HG02973 (cell line): ENCODE measurements at regions not wholly inside any gene's neighbourhood (a gene's known extent, or its start where the extent isn't known, plus 50 kb on each side); places are given as distances from the start of the nearest gene placed in this dataset.

ENCODE experiments used
- ATAC-seq: cut with Tn5 transposase; IDR thresholded peaks from one replicate; pipeline ENCODE4 v1.9.1; 2021; ENCODE audit warnings: moderate library complexity; ENCODE audit not compliant: unreplicated experiment

DNA sequence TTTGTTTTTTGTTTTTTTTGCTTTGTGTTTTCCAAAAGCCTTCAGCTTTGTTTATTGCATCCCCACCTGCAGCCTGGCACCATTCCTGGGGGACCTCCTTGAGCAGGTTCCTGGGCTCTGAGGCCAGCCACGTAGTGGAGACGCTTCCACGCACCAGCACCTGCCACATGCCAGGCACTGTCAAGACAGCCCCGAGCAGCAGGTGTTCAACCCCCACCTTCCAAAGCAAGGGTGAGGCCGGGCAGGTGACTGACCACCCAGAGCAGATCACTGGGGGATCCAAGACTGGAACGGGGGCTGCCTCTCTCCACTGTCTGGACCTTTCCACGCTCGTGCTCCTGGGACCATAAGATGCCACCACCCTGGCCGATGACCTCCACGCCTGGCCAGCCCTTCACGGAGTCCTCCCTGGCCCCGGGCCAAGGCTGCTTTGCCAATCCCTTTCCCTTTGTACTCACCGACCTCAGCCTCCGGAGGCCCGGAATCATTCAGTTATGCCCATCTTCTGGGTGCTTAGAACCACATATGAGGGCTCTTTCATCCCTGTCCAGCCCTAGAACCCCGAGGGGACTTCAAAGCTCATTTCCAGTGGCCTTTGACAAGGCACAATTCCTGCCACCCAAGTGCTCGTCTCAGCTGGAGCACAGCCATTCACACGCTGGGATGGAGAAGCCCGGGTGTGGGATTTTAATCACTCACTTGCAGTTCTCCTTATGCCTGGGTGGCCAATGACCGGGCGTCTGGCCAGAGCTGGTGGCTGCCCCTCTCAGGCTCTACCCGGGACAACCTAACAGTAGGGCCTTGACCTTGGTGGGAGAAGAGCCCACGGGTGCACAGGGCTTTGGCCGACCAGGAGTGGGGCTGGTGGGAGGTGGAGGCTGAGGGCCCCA, 330.8 kb downstream of the NPHP4 start:
- no peak for ATAC-seq

DNA sequence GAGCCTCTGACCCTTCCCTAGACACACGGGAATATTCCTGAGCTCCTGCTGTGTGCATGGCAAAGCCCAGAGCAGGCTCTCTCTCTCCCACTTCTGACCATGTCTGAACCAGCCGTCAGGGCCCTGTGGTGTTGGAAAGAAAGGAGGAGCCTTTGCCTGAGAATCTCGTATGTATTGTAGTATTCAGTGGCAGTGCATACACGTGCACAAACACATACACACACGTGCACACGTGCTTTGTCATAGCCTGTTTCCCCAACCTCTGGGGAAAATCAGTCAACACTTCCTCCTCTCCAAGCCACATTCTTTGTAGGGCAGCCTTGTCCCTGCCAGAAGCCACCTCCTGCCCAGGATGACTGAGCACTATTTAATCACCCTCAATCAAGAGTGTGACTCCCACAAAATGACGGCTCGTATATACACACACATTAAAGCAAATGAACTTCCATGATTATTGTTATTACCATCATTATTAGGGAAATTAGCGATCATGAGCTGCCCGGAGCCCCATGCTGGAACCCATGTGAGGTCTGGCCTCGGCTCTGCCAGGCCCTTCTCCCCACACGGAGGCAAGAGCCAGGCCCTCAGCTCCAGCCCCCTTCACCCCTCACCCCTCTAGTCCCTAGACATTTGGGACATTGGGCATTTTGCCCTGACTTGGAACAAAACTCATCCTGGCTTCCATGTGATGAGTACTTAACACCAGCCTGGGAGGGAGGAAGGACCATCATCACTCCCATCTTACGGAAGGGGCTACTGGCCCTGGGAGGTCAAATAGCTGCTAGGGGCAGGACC, 331.9 kb downstream of the NPHP4 start:
- no peak for ATAC-seq

DNA sequence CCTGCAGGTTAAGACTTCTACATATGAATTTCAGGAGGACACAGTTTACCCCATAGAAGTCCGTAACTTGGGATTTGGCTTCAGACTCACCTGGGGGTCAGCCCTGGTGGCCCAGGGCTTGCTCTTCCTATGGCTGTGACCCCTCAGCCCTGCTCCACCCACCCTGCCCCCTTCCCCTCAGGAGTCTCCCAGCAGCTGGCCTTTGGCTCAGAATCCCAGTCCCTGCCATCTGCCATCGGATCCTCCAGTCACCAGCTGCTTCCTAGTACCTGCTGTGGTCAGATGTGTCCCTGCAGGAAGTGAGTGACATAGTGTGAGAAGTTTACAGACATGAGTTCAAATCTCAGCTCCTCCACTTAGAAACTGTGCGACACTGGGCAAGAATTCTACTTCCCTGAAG, 332.6 kb downstream of the NPHP4 start:
- ATAC-seq = no peak

DNA sequence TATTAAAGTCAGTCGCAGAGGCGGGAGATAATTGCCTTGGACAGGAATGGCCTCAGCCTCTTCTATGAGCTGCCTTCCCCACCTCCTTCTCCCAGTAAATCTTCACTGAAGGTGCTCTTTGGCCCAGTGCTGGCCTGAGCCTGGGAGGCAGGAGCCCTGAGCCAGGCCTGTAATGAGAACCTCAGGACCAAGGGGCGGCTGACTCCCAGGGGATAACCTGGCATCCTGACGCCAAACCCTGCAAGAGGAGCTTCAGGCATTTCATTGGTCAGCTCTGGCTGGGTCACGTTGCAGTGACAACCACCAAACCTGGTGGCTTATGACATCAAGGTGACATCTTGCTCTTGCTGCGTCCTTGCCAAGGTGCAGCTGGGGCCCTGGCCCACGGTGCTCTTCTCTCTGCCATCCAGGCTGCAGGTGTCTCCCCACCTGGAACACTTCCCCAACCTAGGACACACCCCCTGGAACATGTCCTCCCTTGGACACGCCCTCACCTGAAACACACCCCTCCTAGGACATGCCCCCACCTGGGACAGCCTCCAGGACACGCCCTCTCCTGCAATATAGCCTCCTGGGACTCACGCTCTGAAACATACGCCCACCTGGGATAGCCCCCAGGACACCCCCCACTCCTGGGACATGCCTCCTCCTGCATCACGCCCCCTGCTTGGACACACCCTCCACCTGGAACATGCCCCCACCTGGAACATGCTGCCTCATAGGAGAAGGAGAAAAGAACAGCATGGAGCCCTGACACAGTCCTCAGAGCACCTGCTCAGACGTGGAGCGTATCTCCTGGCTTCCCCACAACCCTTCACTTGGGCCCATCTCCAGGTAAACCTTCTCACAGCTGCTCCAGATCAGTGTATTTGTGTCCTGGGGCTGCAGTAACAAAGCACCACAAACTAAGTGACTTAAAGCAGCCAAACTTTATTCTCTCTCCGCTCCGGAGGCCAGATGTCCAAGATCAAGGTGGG, 333.6 kb downstream of the NPHP4 start:
- no peak for ATAC-seq

DNA sequence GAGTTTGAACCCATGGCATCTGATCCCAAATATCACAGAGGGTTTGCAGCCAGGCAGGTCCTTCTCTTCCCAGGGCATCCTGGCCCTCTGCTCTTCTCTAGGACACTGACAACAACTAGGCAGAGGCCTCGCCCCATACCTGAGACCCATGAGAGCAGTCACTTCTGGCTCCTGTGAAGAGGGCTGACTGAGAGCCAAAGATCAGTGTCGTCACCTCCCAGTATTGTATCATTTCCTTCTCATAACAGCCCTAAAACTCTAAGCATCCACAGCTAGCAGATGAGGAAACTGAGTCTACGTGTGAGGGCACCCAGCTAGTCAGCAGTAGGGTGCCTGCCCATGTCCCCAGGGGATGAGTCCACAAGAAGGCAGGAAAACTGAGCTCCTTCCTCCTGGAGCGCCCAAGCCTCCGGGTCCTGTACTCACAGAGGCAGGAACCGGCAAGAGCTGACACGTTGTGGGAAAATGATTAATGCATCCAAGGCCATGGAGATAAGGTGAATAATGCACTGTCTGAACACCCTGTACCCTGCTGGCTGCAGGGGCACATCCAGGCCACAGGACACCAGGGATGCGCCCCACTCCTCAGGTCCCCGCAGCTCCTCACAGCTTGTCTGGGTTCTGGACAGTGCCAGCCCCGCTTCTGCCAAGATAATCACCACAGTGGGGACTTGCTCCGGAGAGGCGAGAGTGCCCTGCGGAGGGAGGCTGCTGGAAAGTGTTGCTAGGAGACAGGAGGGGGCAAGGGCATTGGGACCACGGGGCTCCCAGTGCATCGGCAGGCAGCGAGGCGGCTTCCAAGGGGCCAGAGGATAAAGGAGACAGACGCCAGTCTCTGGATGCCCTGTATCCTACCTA, 340.0 kb downstream of the NPHP4 start:
- ATAC-seq = no peak

DNA sequence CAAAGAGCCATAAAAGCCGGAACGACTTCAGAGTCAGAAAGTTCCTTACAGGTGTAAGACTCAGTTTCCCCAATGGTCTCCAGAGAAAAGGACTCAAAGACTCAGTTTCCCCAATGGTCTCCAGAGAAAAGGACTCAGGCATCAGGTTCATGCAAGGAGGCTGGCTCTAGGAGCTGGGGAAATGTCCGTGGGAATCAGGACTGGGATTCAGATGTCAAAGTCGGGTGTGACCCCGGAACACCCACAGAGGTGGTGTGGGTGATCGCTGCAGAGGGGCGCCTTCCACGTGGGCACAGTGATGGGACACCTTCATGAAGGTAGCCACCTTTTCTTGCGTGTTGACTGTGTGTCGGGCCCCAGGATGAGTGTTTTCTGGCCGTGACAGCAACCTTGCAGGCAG, 340.8 kb downstream of the NPHP4 start:
- ATAC-seq = no peak

DNA sequence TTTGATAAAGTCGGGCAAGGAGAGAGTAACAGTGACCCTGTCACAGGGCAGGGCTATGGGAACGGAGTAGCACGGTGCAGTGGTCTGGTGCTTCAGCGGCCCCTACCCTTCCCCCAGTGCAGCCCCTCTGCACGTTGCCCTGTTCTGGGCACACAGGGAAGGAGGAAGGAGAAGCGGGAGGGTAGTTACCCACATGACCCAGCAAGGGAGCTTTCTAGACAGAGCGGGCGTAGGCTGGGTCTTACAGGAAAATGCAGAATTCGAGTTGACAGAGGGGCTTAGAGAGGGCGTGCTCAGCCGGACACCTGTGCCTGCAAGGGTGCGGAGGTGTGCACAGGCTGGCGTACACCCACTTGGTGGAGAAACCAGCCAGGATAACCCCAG, 341.2 kb downstream of the NPHP4 start:
- ATAC-seq = no peak

DNA sequence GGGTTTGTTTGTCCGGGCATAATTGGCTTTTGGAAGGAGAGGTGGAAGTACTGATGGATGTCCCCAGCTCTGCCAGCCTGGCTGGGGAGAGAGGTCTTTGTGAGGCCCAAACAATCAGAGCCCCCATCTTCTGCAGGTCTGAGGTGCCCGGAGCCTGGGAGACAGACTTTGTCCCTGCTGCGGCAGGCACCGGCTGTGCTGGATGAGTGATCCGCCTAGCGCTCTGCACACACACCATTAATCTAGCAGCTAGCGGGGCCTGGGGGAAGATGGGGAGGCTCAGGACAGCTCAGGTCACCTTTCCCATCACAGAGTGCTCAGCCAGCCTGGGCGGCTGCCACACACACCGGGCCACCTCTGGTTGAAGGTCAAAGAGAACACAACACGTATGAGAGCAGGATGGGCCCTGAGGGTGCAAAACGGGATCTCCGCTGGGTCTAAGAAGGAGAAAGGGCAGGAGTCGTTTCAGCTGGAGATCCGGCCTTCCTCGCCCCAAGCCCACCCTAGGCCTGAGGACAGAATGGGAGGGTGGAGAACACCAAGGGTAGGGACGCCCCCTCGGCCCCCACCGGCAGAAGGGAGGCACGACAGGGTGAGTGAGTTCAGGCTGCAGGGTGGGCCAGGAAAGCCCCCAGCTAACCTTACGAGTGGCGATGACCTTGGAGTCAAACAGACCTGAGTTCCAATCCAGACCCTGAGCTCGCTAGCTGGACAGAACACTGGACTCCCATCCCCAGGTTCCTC, 341.8 kb downstream of the NPHP4 start:
- ATAC-seq = no peak

DNA sequence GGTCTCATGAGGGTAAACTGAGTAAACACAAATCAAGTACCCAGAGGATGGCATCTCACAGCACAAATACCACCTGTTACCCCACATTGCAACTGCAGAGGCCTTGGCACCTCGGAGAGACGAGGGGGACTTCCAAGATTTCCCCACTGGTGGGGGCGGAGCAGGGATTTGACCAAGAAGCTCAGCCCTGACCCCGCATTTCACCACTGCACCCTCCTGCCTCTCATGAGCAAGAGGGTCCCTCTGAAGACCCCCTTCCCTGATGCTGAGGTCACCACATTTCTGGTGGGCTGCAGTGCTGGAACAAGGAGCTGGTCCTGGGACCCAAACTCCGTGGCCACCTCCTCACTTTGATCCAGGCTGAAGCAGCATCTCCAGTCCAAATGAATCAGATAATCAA, 342.4 kb downstream of the NPHP4 start:
- no peak for ATAC-seq

DNA sequence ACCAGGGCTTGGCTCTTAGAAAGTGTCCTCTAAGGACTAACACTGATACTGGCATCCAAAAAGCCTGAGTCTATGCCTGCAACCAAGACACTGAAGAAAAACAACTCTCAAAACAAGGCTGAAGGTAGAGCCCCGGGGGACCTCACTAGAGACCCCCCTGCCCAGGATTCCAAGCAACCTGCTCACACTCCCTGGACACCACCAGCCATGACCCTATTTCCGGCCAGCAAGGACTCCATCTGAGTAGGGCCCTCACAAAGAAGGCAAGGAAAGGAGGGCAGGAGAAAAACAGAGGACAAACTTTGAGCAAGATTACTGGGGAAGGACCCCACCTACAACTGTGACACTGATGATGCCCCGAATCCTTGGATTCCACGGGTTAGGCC, 343.1 kb downstream of the NPHP4 start:
- ATAC-seq = no peak

DNA sequence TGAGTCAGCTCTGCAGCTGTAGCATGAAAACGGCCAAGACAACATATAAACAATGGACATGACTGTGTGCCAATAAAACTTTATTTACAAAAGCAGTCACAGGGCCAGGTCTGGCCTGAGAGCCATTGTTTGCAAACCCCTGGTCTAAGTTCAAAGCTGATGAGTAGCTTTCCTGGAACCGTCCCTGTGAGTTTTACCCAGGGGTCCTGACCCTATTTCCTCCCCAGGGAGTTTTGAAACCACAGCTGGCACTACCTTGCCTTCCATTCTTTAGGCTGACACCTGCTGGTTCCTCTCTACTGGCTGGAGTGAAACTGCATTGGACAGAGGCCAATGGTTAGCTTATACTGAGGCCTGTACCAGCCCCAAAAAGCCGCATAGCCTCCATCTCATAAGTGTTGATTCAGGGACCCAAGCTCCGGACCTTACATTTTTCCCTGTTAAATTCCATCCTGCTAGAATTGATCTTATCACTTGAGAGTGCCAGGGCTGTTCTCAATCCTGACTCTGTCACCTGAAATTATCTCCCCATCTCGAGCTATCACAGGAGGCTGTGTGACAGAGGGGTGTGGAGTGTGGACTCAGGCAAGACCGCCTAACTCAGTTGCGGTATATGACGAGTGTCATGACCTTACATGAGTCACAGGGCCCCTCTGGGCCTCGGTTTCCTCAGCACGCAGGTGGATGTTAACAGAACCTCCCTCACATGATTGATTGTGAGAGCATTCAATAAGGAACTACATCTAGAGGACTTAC, 343.6 kb downstream of the NPHP4 start:
- no peak for ATAC-seq

DNA sequence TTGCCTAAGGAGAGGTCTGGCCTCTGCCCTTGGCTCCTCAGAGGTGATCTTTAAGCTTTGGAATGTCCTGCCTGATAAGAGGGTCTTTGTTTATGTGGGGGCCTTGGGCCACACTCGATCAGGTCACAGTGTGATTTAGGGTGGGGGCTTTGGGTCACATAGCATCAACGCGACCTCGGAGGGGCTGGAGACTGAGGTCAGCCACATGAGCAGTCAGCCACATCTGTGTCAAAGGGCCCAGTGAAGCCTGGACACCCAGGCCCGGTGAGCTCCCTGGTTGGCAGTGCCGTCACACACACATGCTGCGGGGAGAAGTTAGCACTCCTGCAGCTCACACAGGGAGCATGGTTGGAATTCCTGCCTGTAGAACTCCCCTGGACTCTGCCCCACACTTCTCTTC, 345.0 kb downstream of the NPHP4 start:
- no peak for ATAC-seq

DNA sequence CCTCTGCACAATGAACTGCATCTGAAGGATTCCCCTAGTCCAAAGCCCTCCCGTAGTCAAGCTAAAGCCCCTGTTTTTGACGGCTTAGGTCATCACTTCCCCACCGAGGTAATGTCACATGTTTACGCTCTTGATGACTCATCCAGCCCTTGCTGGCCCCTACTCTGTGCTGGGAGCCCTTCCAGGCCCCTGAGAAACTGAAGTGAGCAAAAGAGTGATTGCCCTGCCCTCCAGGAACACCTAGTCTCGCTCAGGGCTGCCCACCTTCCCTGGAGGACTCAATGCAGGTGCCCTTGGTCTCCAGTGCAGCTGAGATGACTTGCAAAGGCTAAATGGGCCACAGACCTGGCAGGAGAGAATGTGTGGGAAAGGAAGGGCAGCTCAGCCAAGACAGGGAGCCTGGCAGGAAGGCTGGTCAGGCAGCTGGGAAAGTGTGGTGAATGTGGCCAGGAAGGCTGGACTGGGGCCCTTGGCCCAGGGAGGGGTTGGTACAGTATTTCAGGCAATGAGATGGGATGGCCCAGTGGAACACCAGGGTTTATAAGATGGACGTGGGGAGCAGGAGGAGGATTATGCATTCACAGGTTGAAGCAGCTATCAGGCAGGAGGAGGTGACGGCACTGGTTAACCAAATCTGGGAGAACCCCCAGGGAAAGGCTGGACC, 345.6 kb downstream of the NPHP4 start:
- no peak for ATAC-seq

DNA sequence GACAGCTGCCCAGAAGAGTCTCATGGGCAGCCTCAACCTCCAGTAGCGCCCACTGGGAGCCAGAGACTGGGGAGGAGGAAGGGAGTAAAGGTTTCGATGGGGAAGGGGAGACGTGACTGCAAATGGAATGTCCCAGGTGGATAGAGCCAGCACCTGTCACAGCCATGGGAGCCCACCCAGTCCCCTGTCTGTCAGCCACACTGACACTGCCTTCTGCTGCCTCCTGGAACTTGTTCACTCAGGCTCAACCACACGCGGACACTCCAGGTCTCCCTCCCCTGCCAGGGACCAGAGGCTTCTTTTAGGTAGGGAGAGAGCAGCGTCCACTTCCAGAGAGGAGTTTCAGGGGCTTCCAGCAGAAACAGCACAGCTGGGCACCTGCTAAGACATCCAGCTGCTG, 346.3 kb downstream of the NPHP4 start:
- no peak for ATAC-seq

DNA sequence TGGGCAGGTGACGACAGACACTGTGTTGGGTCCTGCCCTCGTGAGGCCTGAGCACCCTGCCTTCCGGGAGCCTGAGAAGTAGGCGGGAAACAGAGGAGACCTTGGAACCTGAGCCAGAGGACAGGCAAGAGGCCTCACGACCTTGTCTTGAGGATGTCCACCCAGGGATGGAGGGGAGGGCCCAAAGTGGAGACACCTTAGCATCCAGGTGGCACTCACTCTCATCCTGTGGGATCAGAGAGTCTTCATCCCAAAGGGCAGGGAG, 347.2 kb downstream of the NPHP4 start:
- no peak for ATAC-seq

DNA sequence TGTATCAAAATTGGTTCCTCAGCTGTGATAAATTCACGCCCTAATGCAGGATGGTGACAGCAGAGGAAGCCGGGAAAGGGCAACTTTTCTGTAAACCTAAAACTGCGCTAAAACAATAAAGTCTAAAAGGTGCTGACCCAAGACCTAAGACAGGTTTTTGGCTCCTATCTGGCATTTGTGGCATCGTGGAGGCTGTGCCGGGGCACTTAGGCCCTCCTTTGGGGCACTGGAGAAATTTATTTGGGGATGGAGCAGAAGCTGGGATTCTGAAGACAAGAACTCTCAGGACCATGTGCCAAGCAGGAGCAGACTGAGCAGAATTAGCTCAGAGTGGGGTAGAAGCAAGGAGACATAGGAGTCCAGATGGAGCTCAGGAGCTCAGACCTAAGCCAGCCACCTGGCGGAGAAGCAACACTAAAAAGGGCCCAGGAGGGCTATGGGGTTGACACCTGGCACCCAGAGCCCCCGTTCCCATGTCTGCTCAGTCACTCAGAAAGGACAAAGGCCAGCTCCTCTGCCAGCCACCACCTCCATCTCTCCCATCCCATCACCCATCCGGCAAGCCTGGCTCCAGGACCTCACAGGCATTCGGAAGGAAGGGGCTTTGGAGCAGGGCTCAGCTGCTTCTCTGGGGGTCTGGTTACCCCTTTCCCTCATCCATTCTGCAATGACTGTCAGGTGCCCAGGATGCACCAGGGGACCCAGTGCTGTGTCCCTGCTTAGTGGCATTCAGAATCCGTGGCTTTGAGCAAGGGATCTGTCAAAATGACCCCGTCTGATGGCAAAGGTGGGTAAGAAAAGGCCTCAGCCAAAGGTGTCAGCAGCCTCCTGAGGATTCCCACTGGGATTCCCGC, 347.7 kb downstream of the NPHP4 start:
- no peak for ATAC-seq

DNA sequence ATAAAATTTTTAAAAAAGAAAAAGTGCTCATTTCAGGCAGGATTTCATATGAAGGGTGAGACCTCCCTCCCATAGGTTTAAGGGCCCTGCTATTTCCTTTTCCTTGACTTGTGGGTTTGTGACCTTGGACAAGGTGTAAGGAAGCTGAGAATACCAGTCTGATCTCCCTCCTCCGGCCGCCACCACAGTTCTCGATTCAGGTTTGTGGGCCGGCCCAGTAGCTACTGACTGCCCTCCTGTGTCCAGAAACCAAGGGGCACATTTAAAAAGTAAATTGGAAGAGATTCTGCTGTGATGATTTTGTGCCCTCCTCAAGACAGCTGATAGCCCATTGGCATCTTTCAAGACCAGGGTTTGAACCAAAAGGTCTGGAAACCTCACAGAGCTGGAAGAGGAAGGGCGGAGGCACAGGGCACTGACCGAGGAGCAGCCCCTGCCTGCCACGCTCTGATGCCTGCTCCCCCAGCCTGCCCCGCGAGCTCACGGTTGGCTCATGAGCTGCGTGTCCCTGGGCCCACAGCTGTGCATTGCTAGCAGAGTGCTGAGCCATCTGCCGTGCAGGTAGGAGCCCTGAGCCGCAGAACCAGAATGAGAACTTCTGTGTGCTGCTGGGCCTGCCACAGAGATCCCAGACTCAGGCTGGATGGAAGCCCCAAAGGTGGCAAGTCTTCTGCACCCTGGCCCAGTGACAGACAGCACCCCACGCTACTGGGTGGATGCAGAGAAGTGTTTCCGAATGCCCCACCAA, 348.7 kb downstream of the NPHP4 start:
- ATAC-seq = no peak
